DMS 273 (cell line): ENCODE measurements at regions not wholly inside any gene's neighbourhood (a gene's known extent, or its start where the extent isn't known, plus 50 kb on each side); places are given as distances from the start of the nearest gene placed in this dataset.
"Not testable (repeated sequence)": the region's sequence is repeated elsewhere in the genome, so short reads cannot be mapped to it uniquely, and the experiment has no call there.

Experiments used
- DNase-seq: peaks from one replicate; lab custom pipeline; 2025; ENCODE audit not compliant: unreplicated experiment; lab: John Stamatoyannopoulos, UW

DNA sequence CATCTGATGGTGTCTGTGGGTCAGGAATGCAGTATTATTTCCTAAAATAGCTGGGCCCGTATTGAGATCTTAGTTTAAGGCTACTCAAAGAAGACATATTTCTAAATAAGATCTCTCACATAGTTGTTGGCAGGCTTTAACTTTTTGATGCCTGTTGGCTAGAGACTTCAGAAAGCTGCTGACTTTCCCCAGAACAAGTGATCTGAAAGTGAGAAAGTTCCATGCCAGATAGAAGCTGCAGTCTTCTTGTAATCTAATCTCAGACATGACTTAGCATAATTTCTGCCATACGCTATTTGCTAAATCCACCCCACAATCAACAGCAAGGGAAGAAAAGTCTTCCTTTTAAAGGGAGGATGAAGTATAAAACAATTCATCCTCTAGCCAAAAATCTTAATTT lies 867.1 kb downstream of the IGSF11 start:
- no peak for DNase-seq

GRCh38 chr3:118168175-118168574 lies 866.5 kb downstream of the IGSF11 start:
- DNase-seq: no peak

DNA sequence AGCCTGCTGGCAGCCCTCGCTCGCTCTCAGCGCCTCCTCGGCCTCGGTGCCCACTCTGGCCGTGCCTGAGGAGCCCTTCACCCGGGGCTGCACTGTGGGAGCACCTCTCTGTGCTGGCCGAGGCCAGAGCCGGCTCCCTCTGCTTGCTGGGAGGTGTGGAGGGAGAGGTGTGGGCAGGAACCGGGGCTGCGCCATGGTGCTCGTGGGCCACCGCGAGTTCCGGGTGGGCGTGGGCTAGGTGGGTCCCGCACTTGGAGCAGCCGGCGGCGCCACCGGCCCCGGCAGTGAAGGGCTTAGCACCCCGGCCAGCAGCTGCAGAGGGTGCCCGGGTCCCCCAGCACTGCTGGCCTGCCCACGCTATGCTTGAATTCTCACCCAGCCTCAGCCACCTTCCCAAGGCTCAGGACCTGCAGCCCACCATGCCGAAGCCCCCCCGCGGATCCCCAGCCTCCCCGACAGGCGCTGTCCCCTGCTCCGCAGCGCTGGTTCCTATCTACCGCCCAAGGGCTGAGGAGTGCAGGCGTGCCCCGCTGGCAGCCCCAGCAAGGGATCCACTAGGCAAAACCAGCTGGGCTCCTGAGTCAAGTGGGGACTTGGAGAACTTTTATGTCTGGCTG lies 863.3 kb downstream of the IGSF11 start:
- DNase-seq: no peak

- DNase-seq: no peak
Observed at GRCh38 chr3:118180853-118181252, 853.8 kb downstream of the IGSF11 start.

GRCh38 chr3:118181274-118181673 lies 853.4 kb downstream of the IGSF11 start:
- DNase-seq: no peak

GRCh38 chr3:118186051-118186450 lies 848.6 kb downstream of the IGSF11 start:
- DNase-seq: peak; percentile 89

GRCh38 chr3:118187221-118187620 lies 847.4 kb downstream of the IGSF11 start:
- no peak for DNase-seq

DNA sequence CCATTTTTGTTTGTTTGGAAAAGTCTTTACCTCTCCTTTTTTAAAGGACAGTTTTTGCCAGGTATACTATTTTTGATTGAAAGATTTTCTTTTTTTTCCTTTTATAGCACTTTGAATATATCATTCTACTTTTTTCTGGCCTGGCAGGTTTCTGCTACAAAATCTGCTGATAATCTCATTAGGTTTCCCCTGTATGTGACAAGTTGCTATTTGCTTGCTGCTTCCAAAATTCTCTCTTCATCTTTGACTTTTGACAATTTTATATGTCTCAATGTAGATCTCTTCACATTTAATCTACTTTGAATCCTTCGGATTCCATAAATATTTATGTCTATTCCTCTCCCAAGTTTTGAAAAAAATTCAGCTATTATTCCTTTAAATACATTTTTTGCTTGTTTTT lies 838.5 kb downstream of the IGSF11 start:
- DNase-seq: no peak

- no peak for DNase-seq
Observed at GRCh38 chr3:118199044-118199443, 835.6 kb downstream of the IGSF11 start.

DNA sequence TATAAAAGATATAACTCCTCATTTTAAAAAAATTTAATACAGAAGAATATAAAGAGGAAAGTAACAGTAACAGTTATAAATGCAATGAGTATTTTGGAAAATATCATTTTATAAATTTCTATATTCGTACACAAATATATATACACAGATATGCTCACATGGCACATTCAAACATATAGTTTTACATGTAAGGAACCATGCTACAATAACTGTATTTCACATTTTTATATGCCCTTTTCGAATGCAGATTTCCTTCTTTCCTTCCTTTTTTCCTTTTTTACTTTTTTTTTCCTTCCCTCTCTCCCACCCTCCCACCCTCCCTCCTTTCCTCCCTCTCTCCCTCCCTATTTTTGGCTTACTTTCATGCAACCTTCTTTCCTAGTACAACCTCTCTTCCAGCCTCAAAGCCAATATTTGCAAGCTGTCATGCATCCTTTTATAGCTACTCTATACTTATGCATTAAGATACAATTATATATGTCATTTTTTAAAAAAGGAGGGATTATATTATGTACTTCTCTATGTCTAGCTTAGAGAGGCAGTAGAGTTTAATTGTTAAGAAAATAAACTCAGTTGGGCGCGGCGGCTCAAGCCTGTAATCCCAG lies 830.5 kb downstream of the IGSF11 start:
- DNase-seq: no peak

DNA sequence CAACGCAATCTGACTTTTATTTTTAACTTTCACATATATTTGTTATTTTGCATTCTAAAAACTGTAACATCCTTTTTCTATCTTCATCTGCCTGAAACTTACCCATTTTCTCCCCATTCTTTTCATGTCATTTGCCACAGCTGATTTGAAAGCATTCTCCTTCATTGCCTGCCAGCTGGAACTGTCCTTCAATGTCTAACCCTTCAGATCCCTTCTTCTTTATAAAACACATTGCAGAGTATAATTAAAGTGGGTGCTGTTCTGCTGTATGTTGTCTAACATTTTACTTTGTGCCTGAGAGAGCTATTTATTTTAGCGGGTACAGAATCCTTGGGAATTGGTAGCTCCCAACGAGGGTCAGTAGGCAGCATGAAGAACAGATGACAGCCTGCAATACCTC lies 827.4 kb downstream of the IGSF11 start:
- DNase-seq: no peak

GRCh38 chr3:118208642-118209041 lies 826.0 kb downstream of the IGSF11 start:
- DNase-seq: no peak

GRCh38 chr3:118213892-118214291 lies 820.8 kb downstream of the IGSF11 start:
- no peak for DNase-seq

GRCh38 chr3:118226206-118226605 lies 808.4 kb downstream of the IGSF11 start:
- DNase-seq: no peak

DNA sequence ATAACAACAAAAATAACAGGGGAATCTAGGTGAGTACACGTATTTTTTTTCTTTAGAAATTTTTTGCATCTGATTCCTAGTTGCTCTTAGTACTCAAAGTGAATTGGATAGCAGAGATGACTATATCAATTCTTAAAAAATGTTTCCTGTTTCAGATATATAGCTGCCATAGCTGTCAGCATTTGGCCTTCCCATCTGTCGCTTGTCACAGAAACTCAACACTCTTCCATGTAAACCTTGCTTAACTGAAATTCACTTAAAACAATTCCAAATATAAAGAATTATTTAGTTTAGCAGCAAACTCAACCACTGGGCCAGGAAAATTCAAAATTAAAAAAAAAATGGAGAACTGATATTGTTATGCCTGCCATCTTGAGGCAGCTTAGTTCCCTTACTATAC lies 807.5 kb downstream of the IGSF11 start:
- DNase-seq: no peak

- DNase-seq: no peak
Observed at GRCh38 chr3:118228151-118228550, 806.5 kb downstream of the IGSF11 start.

DNA sequence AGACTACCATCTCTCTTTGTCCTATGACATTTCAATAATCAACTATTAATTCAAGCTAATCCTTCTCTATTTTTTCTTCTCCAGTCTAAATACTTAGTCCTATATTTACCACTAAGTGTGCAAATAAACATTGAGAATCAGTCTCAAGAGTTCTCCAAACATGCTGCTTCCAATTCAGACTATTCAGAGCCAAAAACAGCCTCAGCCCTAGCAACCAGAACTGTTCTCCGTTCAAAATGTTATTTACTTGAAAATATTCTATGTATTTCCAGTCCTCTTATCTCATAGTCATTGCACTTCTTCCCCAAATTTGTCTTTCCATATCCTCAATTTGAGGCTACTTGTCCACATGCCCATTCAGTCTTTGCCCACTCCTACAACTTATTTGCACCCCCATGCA lies 805.5 kb downstream of the IGSF11 start:
- no peak for DNase-seq

- no peak for DNase-seq
Observed at GRCh38 chr3:118231578-118231977, 803.1 kb downstream of the IGSF11 start.

GRCh38 chr3:118239253-118239652 lies 795.4 kb downstream of the IGSF11 start:
- no peak for DNase-seq

DNA sequence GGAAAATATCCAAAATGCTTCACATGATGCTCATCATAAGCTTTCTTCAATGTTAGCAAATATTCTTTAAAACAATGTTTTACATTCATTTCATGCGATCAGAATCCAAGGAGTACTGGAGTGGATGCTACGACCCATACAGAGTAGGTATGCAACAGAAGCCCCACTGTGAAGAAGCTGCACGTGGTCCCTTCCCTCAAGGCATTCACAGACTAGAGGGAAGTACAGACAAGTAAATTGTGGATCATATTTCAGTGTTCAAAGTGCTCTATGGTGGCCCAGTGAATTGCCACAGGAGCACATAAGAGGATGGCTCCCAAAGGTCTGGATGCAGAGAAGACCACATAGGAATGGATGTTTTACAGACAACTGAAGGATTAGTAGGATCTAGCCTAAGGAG lies 789.9 kb downstream of the IGSF11 start:
- no peak for DNase-seq

DNA sequence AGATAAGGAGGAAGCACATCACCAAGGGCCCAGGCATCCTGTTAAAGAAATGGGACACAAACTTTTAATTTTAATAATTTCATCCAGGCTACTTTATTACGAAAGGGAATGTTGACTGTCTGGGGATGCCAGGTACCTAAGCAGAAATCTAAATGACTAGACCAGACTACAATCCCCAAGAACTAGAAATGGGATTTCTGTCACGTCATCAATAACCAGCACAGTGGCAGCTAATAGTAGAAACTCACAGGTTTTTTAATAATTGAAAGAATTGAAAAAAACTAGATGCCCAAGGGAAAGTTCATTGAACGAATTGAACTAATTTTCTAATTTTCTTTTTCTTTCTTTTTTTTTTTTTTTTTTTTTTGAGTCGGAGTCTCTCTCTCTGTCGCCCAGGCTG lies 789.3 kb downstream of the IGSF11 start:
- DNase-seq: no peak

GRCh38 chr3:118258850-118259249 lies 775.8 kb downstream of the IGSF11 start:
- not testable (repeated sequence) for DNase-seq

- DNase-seq: no peak
Observed at GRCh38 chr3:118262800-118263402, 771.7 kb downstream of the IGSF11 start.
